ENCODE measurements at regions not wholly inside any gene's neighbourhood (a gene's known extent, or its start where the extent isn't known, plus 50 kb on each side); places are given as distances from the start of the nearest gene placed in this dataset.

DNA sequence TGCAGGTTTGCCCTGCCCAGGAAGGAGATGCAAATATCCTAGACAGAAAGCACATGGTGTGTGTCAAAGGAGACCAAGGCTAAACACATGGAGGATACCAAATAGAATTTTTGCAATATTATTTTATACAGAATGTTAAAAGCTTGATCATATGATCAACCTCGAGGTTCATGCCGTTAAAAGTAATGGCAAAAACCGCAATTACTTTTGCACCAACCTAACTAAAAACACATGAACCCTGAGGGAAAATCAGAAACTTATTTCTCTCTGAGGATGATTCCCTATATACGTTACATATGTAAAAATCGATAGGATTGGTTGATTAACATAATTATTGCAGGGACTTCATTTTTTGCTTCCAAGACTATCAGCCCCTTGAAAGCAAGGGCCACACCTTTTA, 88.1 kb downstream of the MZT1 start:
- H3K9me3 ChIP-seq = no peaks in the 10 kb centered on the region
- H3K36me3 ChIP-seq = no peaks in the 10 kb centered on the region
- no peaks in the 10 kb centered on the region for H3K4me1 ChIP-seq
- no peaks in the 10 kb centered on the region for H3K27me3 ChIP-seq
- no peak overlapping the region for H3K9ac ChIP-seq (ENCODE audit: low read depth in 2 of 2, low read length in 2 of 2)
- DNase-seq = no peak
- H3K4me3 ChIP-seq = no peak overlapping the region
- intact Hi-C loops (cut with DNase I) = no loop called here
- no peak overlapping the region for H3K27ac ChIP-seq
- TF ChIP-seq, protein P1, sequence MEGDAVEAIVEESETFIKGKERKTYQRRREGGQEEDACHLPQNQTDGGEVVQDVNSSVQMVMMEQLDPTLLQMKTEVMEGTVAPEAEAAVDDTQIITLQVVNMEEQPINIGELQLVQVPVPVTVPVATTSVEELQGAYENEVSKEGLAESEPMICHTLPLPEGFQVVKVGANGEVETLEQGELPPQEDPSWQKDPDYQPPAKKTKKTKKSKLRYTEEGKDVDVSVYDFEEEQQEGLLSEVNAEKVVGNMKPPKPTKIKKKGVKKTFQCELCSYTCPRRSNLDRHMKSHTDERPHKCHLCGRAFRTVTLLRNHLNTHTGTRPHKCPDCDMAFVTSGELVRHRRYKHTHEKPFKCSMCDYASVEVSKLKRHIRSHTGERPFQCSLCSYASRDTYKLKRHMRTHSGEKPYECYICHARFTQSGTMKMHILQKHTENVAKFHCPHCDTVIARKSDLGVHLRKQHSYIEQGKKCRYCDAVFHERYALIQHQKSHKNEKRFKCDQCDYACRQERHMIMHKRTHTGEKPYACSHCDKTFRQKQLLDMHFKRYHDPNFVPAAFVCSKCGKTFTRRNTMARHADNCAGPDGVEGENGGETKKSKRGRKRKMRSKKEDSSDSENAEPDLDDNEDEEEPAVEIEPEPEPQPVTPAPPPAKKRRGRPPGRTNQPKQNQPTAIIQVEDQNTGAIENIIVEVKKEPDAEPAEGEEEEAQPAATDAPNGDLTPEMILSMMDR (IDR thresholded peaks at IDR 0.05) = no peak

DNA sequence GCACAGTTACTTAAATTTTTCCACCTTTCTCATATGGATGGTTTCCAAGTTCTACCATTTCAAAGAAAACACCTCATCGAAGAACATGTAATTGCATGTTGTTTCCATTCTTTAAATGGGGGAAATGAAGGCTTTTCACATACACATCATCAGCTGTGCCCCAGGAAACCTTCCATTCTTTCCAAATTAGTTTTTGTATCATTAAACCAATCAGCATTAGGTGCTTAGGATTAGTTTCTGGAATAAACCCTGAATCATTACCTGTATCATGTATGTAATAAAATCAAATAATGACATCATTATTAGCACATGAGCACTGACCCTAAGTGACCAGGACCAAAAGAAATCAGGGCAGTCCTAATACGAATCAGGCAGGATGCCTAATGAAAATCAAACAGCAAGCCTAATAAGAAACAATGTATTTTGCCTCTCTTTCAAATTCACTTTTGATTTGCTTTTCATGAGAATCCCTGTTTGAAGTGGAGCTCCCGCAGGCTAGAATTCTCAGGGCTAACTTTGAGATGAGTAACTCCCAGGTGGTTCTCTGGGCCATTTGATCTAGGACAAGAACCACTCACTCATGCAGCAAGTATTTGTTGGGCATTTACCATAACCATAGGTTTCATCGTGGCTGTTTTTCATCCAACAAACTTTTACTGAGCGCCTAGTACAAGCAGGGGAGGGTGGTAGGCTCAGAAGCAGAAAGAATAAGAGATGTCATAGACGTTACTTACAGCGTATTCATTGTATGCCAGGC, 89.2 kb downstream of the MZT1 start:
- Histone ChIP-seq H3K27ac (no peak overlapping the region), H3K4me1 (no peaks in the 10 kb centered on the region), H3K4me3 (no peak overlapping the region), H3K9ac (ENCODE audit: low read depth in 2 of 2, low read length in 2 of 2) (no peak overlapping the region), H3K9me3 (no peaks in the 10 kb centered on the region), H3K27me3 (no peaks in the 10 kb centered on the region), H3K36me3 (no peaks in the 10 kb centered on the region)
- TF ChIP-seq, protein P1 (IDR thresholded peaks at IDR 0.05) = no peak
- no peak for DNase-seq
- intact Hi-C loops (cut with DNase I) = no loop called here

- no peaks in the 10 kb centered on the region for H3K27me3 ChIP-seq
- H3K4me3 ChIP-seq = no peak overlapping the region
- no peaks in the 10 kb centered on the region for H3K9me3 ChIP-seq
- TF ChIP-seq, protein P1 (IDR thresholded peaks at IDR 0.05) = no peak
- no peak overlapping the region for H3K9ac ChIP-seq (ENCODE audit: low read depth in 2 of 2, low read length in 2 of 2)
- no peaks in the 10 kb centered on the region for H3K4me1 ChIP-seq
- no peak overlapping the region for H3K27ac ChIP-seq
- DNase-seq = no peak
- intact Hi-C loops (cut with DNase I) = no loop called here
- no peaks in the 10 kb centered on the region for H3K36me3 ChIP-seq
These were observed 89.9 kb downstream of the MZT1 start for GRCh38 chr13:72637561-72637960.

DNA sequence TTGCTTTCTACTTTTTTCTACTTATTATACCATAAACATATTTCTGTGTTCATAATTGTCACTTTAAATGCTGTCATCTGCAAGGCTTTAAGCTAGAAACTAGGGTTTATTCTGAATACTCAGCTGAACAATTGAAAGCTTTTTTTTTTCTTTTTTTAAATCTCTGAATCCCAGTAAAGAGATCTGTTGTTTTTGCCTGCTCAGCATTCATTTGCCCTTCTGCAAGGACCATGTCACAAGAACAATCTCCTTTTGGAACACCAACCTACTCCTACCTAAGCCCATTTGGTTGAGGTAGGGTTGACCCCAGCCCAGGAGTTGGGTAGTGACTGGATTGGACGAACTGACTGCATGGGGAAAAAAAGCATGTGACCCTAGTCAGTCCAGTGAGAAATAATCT, 92.6 kb downstream of the MZT1 start:
- TF ChIP-seq, protein P1 (IDR thresholded peaks at IDR 0.05) = no peak
- no peak overlapping the region for H3K9ac ChIP-seq (ENCODE audit: low read depth in 2 of 2, low read length in 2 of 2)
- H3K4me1 ChIP-seq = no peaks in the 10 kb centered on the region
- H3K27me3 ChIP-seq = no peaks in the 10 kb centered on the region
- no peak for DNase-seq
- intact Hi-C loops (cut with DNase I) = no loop called here
- no peaks in the 10 kb centered on the region for H3K36me3 ChIP-seq
- no peak overlapping the region for H3K27ac ChIP-seq
- no peaks in the 10 kb centered on the region for H3K9me3 ChIP-seq
- H3K4me3 ChIP-seq = no peak overlapping the region

GRCh38 chr13:72622546-72622945, 104.9 kb downstream of the MZT1 start:
- intact Hi-C loops (cut with DNase I) = no loop called here
- Histone ChIP-seq H3K4me3 (no peak overlapping the region), H3K9me3 (no peaks in the 10 kb centered on the region), H3K36me3 (no peaks in the 10 kb centered on the region), H3K9ac (ENCODE audit: low read depth in 2 of 2, low read length in 2 of 2) (no peak overlapping the region), H3K4me1 (no peaks in the 10 kb centered on the region), H3K27ac (no peak overlapping the region), H3K27me3 (no peaks in the 10 kb centered on the region)
- DNase-seq = no peak
- TF ChIP-seq, protein P1 (IDR thresholded peaks at IDR 0.05) = no peak

Data from colonic mucosa (tissue), 4 donors.